Body of pancreas (tissue), 4 donors: ENCODE measurements at regions not wholly inside any gene's neighbourhood (a gene's known extent, or its start where the extent isn't known, plus 50 kb on each side); places are given as distances from the start of the nearest gene placed in this dataset.
"Not testable (repeated sequence)": the region's sequence is repeated elsewhere in the genome, so short reads cannot be mapped to it uniquely, and the experiment has no call there.

Source experiments
- ATAC-seq: fragments of 150-250 bp; one replicate; pipeline ENCODE4 v1.9.1; 2016
- DNase-seq, 4 donors: peaks; one replicate each; pipeline ENCODE4 v3.0.0-alpha.2; 2019
- H3K27ac ChIP-seq, 4 donors: fragments of 200-600 bp; sonication (generic); 1 replicate in 3 of 4; 2 replicates in 1 of 4; pipeline versions ENCODE4 v1.5.1 to v1.6.1; 2016 to 2019; ENCODE audit warnings: mild to moderate bottlenecking in 1 of 4, mixed read lengths in 1 of 4, moderate library complexity in 1 of 4
- H3K27me3 ChIP-seq, 2 donors: fragments of 200-600 bp; sonication (generic); one replicate each; pipeline ENCODE4 v1.6.0; 2016; ENCODE audit warnings: mild to moderate bottlenecking in 1 of 2
- H3K36me3 ChIP-seq, 2 donors: fragments of 200-600 bp; sonication (generic); replicated peaks in 1 of 2; 2 replicates each; pipeline ENCODE4 v1.5.1; 2016; ENCODE audit warnings: low read depth in 2 of 2; ENCODE audit not compliant: insufficient read depth in 1 of 2
- H3K4me1 ChIP-seq: fragments of 200-600 bp; sonication (generic); one replicate; pipeline ENCODE4 v1.6.0; 2016
- H3K4me3 ChIP-seq, 2 donors: fragments of 200-600 bp; sonication (generic); 1 replicate in 1 of 2; 2 replicates in 1 of 2; pipeline ENCODE4 v1.5.1; 2016 to 2019
- H3K9me3 ChIP-seq, 3 donors: fragments of 200-600 bp; sonication (generic); 1 replicate in 2 of 3; 2 replicates in 1 of 3; pipeline ENCODE4 v1.5.1; 2016
- CTCF ChIP-seq, 7 experiments: fragments of 450-650 bp in 4 of 7; fragments of 200-600 bp in 3 of 7; sonication (generic) in 3 of 7; IDR thresholded peaks; one replicate each; pipeline ENCODE4 v1.5.1; 2016 to 2019; ENCODE audit warnings: antibody characterized with exemption in 7 of 7
- POLR2A ChIP-seq, 3 donors: fragments of 450-650 bp; IDR thresholded peaks; one replicate each; pipeline ENCODE4 v1.6.1; 2016; ENCODE audit warnings: antibody characterized with exemption in 3 of 3, mild to moderate bottlenecking in 2 of 3
- WGBS, 2 donors: methylation state at CpG; one replicate each; pipeline ENCODE4 v1.1.5; 2017; 5-methylcytosine and 5-hydroxymethylcytosine counted together
- intact Hi-C: fragments of 100-400 bp; cut with DNase I; formaldehyde crosslinking; loops from one replicate; pipeline ENCODE4 v1.15.1; 2023

DNA sequence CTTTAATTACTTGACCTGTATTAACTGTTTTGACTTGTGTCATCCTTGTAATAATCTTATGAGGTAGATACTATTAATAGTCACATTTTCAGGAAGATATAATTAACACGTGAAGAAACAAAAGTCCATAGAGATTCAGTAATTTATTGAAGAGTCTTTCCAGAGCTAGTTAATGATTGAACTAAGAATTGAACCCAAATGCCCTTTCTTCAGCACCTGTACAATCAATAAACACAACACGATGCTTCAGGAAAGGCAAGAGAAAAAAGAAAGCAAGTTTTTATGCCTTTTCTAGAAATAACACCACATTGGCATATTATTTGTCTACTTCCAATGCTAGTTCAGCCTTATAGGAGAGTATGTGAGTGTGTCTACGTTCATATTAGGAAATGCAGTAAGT is 399.6 kb downstream of the NAF1 start:
- TF ChIP-seq CTCF (IDR thresholded peaks at IDR 0.05) (no peak), POLR2A (IDR thresholded peaks at IDR 0.05) (no peak)

DNA sequence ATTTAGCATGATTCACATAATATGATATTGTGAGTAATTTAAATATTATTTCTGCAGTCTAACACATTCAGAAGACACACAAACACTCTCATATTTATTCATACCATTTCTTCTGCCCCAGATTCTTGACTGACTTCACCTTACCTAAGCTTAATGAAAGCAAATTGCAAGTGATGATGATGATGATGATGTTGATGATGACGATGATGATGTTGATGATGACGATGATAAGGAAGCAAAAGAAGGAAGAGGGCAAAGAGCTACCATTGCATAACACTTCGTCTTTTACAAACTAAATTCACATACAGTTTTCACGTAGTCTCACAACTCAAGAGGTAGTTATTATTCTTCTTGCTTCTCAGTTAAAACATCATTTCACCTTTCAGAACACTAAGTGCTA is 404.7 kb downstream of the NAF1 start:
- WGBS, 2 donors = 48 to 55% methylated on average over 4 of the region's 4 CpGs
- no peaks in the 10 kb centered on the region for H3K27me3 ChIP-seq
- no peaks in the 10 kb centered on the region for H3K4me1 ChIP-seq
- intact Hi-C loops = no loop called here
- TF ChIP-seq CTCF (IDR thresholded peaks at IDR 0.05) (no peak), POLR2A (IDR thresholded peaks at IDR 0.05) (no peak)
- H3K9me3 ChIP-seq = no peaks in the 10 kb centered on the region
- H3K27ac ChIP-seq = no peak overlapping the region
- H3K36me3 ChIP-seq = no peaks in the 10 kb centered on the region
- no peak for ATAC-seq
- DNase-seq = no peak
- H3K4me3 ChIP-seq = no peak overlapping the region

More for the DNA sequence above, 399.6 kb downstream of the NAF1 start:
- Histone ChIP-seq H3K4me3 (no peak overlapping the region), H3K27me3 (no peaks in the 10 kb centered on the region), H3K36me3 (no peaks in the 10 kb centered on the region), H3K27ac (no peak overlapping the region), H3K4me1 (no peaks in the 10 kb centered on the region), H3K9me3 (no peaks in the 10 kb centered on the region)
- WGBS, 2 donors = 12 to 20% methylated on average over 3 of the region's 3 CpGs
- DNase-seq (no peak), ATAC-seq (no peak)
- intact Hi-C loops = no loop called here

DNA sequence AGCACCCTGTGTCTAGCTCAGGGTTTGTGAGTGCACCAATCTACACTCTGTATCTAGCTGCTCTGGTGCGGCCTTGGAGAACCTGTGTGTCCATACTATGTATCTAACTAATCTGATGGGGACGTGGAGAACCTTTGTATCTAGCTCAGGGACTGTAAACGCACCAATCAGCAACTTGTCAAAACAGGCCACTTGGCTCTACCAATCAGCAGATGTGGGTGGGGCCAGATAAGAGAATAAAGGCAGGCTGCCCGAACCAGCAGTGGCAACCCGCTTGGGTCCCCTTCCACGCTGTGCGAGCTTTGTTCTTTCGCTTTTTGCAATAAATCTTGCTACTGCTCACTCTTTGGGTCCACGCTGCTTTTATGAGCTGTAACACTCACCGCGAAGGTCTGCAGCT is 426.5 kb downstream of the NAF1 start:
- not testable (repeated sequence) for ATAC-seq

GRCh38 chr4:162739596-162739995 is 427.1 kb downstream of the NAF1 start:
- H3K27ac ChIP-seq, H3K4me3 ChIP-seq, H3K36me3 ChIP-seq, H3K9me3 ChIP-seq, DNase-seq, ATAC-seq, intact Hi-C loops, H3K27me3 ChIP-seq, H3K4me1 ChIP-seq: not testable (repeated sequence)
- WGBS, 2 donors = 89% methylated on average over 19 of the region's 32 CpGs; no CpG with 5 or more reads in 1 of the 2 donors

More for the DNA sequence above, 426.5 kb downstream of the NAF1 start:
- H3K27me3 ChIP-seq, H3K4me3 ChIP-seq, H3K36me3 ChIP-seq, H3K9me3 ChIP-seq, H3K27ac ChIP-seq, intact Hi-C loops, DNase-seq, H3K4me1 ChIP-seq: not testable (repeated sequence)
- 73 to 84% methylated on average over 10 to 11 of the region's 11 CpGs for WGBS, 2 donors

DNA sequence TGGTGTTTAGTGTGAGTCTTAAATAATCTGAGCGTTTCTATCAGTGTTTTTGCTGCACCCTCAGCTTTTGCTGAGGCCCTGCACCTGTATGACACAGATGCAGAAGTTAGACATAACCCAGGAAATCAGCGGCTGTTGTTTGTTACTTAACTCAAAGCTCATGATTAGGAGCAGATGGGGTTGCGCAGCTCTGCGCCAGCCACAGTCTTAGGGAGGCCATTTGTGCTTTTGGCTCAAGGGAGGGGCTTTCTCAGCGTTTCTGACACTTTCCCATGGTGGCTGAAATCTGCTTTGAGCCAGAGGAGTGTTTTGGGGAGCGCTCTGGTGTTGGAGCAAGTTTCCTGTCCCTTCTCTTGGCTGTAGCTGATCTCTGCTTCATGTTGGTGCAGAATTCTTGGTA is 433.8 kb downstream of the NAF1 start:
- no peak for DNase-seq
- 52 to 56% methylated on average over 6 of the region's 6 CpGs for WGBS, 2 donors

More for the DNA sequence above, 433.8 kb downstream of the NAF1 start:
- no peak overlapping the region for H3K27ac ChIP-seq
- no peak for ATAC-seq
- H3K4me3 ChIP-seq = no peak overlapping the region
- no peak for TF ChIP-seq POLR2A (IDR thresholded peaks at IDR 0.05)
- no peak for TF ChIP-seq CTCF (IDR thresholded peaks at IDR 0.05)
- H3K27me3 ChIP-seq = no peaks in the 10 kb centered on the region
- intact Hi-C loops = no loop called here
- H3K36me3 ChIP-seq = no peaks in the 10 kb centered on the region
- H3K4me1 ChIP-seq = no peaks in the 10 kb centered on the region
- H3K9me3 ChIP-seq = no peaks in the 10 kb centered on the region
